Psoas muscle (tissue), 7 donors: ENCODE measurements at regions not wholly inside any gene's neighbourhood (a gene's known extent, or its start where the extent isn't known, plus 50 kb on each side); places are given as distances from the start of the nearest gene placed in this dataset.

Source experiments
- ATAC-seq, 4 donors: fragments of 200-7000 bp; cut with Tn5 transposase; one replicate each; pipeline ENCODE4 v1.9.1; 2020; ENCODE audit warnings: moderate library complexity in 3 of 4, mild to moderate bottlenecking in 2 of 4
- DNase-seq, 2 donors: peaks; one replicate each; pipeline ENCODE4 v3.0.0-alpha.2; 2020
- H3K27ac ChIP-seq: fragments of 200-600 bp; one replicate; pipeline ENCODE4 v1.8.0; 2022
- H3K27me3 ChIP-seq, 3 donors: fragments of 200-600 bp in 1 of 3; one replicate each; pipeline versions ENCODE4 v1.6.1 to v1.8.0; 2013 to 2022; ENCODE audit warnings: low read length in 2 of 3, mild to moderate bottlenecking in 2 of 3, moderate library complexity in 1 of 3; ENCODE audit not compliant: insufficient read depth in 3 of 3
- H3K36me3 ChIP-seq, 2 donors: fragments of 200-600 bp in 1 of 2; one replicate each; pipeline versions ENCODE4 v1.6.1 to v1.8.0; 2013 to 2022; ENCODE audit warnings: low read depth in 1 of 2, mild to moderate bottlenecking in 1 of 2, moderate library complexity in 1 of 2; ENCODE audit not compliant: insufficient read depth in 1 of 2
- H3K4me1 ChIP-seq: fragments of 200-600 bp; one replicate; pipeline ENCODE4 v1.8.0; 2022
- H3K4me3 ChIP-seq: fragments of 200-600 bp; one replicate; pipeline ENCODE4 v1.8.0; 2022; ENCODE audit warnings: mild to moderate bottlenecking
- H3K9me3 ChIP-seq: fragments of 200-600 bp; one replicate; pipeline ENCODE4 v1.8.0; 2022
- WGBS, 3 donors: extraction: QIAGEN DNeasy Blood & Tissue Kit; methylation state at CpG; one replicate each; pipeline versions ENCODE4 v1.1.6 to v1.1.7; 2013; 5-methylcytosine and 5-hydroxymethylcytosine counted together
- intact Hi-C, 2 donors: fragments of 100-400 bp; cut with DNase I; formaldehyde crosslinking; loops; one replicate each; pipeline versions ENCODE4 v1.11.0 to v1.14.2; 2022
- TF ChIP-seq, protein P1 (sequence below): fragments of 200-600 bp; IDR thresholded peaks from one replicate; pipeline ENCODE4 v1.8.0; 2022; ENCODE audit warnings: antibody characterized with exemption
- donor health status: healthy with polysubstance abuse.
- donor health status: DM: no; HTN: no; CAD: no; lungs with moderate emphysema.
- donor health status: Bipolar disorder and iron deficiency.
- donor health status: healthy.
- donor health status: DM: yes; HTN: yes; CAD: no.
- donor health status: DM: no; HTN: no; CAD: no.
- donor health status: DM: yes; HTN: yes; CAD: no.

DNA sequence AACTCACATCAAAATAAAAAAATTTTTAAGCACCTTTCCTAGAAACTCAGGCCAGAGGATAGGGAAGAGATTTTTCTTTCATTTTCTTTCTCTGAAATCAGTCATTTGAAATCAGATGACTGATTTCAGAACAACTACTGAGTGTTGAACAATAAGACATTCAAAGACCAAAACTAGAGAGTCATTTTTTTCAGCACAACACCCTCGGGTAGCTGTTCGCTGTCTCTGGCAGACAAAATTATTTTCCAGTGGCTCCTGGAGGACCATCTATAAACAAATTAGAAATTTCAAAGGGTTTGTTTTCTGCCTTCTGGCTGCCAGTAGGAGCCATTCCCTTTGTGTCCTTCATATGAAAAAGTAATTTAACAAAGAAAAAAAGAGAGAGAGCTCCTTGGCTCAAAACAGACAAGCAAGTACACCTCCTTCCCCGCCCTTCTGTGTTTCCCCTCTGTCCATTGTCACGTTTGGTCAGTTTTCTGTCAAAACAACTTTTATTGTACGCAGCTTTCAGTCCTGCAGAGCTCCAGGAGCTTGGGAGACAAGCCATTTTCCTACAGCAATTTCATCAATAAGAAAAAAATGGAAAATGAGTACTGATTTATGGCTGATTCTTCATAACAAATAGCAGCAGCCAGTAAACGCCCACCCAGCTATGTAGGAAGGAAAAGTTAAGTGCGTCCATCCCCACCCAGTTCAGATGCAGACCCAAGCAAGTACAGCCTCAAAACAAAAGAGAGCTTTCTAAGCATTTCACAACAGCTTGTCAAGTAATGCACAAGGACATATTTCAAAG lies 405.2 kb downstream of the ZNF608 start:
- intact Hi-C loops = no loop called here
- no peak for ATAC-seq

DNA sequence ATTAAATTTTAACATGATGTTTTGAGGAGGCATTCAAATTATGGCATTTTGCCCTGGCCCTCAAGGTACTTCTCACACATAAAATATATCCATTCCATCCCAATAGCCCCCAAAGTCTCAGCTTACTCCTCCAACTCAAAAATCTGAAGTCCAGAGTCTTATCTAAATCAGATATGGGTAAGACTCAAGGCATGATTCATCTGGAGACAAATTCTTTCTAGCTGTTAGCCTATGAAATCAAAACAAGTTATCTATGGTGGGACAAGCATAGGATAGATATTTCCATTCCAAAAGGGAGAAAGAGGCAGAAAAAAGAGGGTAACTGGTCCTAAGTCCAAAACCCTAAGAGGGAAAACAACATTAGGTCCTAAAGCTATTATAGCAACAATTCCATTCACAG lies 408.4 kb downstream of the ZNF608 start:
- peaks cover 15% of the 10 kb centered on the region for H3K4me1 ChIP-seq
- H3K27me3 ChIP-seq = no peaks in the 10 kb centered on the region
- TF ChIP-seq, protein P1, sequence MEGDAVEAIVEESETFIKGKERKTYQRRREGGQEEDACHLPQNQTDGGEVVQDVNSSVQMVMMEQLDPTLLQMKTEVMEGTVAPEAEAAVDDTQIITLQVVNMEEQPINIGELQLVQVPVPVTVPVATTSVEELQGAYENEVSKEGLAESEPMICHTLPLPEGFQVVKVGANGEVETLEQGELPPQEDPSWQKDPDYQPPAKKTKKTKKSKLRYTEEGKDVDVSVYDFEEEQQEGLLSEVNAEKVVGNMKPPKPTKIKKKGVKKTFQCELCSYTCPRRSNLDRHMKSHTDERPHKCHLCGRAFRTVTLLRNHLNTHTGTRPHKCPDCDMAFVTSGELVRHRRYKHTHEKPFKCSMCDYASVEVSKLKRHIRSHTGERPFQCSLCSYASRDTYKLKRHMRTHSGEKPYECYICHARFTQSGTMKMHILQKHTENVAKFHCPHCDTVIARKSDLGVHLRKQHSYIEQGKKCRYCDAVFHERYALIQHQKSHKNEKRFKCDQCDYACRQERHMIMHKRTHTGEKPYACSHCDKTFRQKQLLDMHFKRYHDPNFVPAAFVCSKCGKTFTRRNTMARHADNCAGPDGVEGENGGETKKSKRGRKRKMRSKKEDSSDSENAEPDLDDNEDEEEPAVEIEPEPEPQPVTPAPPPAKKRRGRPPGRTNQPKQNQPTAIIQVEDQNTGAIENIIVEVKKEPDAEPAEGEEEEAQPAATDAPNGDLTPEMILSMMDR = no peak
- ATAC-seq (no peak), DNase-seq (no peak)
- H3K9me3 ChIP-seq = no peaks in the 10 kb centered on the region
- no peak overlapping the region for H3K4me3 ChIP-seq
- H3K27ac ChIP-seq = no peak overlapping the region
- no peaks in the 10 kb centered on the region for H3K36me3 ChIP-seq
- intact Hi-C loops = no loop called here

More for the DNA sequence above, 405.2 kb downstream of the ZNF608 start:
- H3K27ac ChIP-seq = peak overlapping the region; percentile 17
- no peaks in the 10 kb centered on the region for H3K27me3 ChIP-seq
- no peaks in the 10 kb centered on the region for H3K9me3 ChIP-seq
- no peak for DNase-seq
- no peak overlapping the region for H3K4me3 ChIP-seq
- TF ChIP-seq, protein P1 = no peak
- no peaks in the 10 kb centered on the region for H3K36me3 ChIP-seq
- 57 to 61% (median 60%) methylated on average over 7 of the region's 7 CpGs for WGBS, 3 donors
- H3K4me1 ChIP-seq = peaks cover 20% of the 10 kb centered on the region

DNA sequence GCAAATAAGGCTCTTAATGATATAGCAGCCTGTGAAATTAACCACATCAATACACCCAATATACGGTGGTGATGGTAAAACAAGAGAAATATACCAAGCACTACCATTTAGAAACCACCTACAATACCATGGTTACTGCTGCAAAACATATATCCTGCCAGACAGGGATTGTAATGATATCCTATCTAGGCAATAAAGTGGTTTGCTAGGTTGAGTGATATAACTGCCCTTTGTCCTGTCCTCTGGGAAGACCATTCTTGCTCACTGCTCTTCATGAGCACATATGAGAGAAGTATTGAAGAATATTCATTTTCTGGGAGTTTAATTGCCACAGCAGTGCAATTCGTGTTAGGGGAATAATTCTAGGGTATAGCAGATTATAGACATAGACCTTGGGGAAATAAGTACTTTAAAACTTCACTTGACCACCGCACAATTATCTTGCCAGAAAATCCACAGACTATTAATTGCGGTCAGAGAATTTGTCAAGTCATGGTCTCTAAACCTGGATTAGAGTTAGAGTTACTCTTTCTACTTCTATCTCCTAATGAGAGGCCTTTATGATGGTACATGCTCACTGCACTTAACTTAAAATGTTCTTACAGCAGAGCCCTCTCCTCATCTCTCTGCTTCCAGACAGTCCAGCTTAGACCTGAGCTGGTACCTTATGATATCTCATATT lies 413.0 kb downstream of the ZNF608 start:
- H3K36me3 ChIP-seq = no peaks in the 10 kb centered on the region
- DNase-seq (no peak), ATAC-seq (no peak)
- H3K27ac ChIP-seq = no peak overlapping the region
- no peaks in the 10 kb centered on the region for H3K27me3 ChIP-seq
- no peak overlapping the region for H3K4me3 ChIP-seq
- TF ChIP-seq, protein P1 = no peak
- intact Hi-C loops = no loop called here
- H3K4me1 ChIP-seq = no peaks in the 10 kb centered on the region
- 91 to 93% (median 92%) methylated on average over 4 of the region's 4 CpGs for WGBS, 3 donors
- H3K9me3 ChIP-seq = no peaks in the 10 kb centered on the region

DNA sequence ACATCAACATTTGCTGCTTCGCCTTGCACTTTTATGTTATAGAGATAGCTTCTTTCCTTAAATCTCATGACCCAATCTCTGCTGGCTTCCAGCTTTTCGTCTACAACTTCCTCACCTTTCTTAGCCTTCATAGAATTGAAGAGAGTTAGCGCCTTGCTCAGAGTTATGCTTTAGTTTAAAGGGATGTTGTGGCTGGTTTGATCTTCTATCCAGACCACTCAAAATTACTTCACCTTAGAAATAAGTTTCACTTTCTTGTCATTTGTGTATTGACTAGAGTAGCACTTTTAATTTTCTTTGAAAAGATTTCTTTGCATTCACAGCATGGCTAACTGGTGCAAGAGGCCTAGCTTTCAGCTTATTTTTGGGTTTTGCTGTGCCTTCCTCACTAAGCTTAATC lies 414.2 kb downstream of the ZNF608 start:
- WGBS, 3 donors = 93 to 96% (median 94%) methylated on average over 3 of the region's 3 CpGs
- no peaks in the 10 kb centered on the region for H3K36me3 ChIP-seq
- H3K27ac ChIP-seq = no peak overlapping the region
- ATAC-seq (no peak), DNase-seq (no peak)
- H3K4me1 ChIP-seq = no peaks in the 10 kb centered on the region
- intact Hi-C loops = no loop called here
- no peaks in the 10 kb centered on the region for H3K27me3 ChIP-seq
- H3K9me3 ChIP-seq = no peaks in the 10 kb centered on the region
- H3K4me3 ChIP-seq = no peak overlapping the region
- TF ChIP-seq, protein P1 = no peak
